Naive thymus-derived CD4-positive, alpha-beta T cell (primary cell): ENCODE measurements at regions not wholly inside any gene's neighbourhood (a gene's known extent, or its start where the extent isn't known, plus 50 kb on each side); places are given as distances from the start of the nearest gene placed in this dataset.

Source experiments
- ATAC-seq: fragments of 150-1000 bp; cut with Tn5 transposase; 2 replicates; pipeline ENCODE4 v1.10.0; 2021; ENCODE audit warnings: mild to moderate bottlenecking, moderate library complexity
- CTCF ChIA-PET: fragments of 350-600 bp; sonication (Branson Sonifier 250); formaldehyde crosslinking; loops from one replicate; lab custom pipeline; 2021; ENCODE audit warnings: antibody characterized with exemption; lab: Charles Lee
- POLR2A ChIA-PET: fragments of 350-600 bp; sonication (Branson Sonifier 250); formaldehyde crosslinking; loops from one replicate; lab custom pipeline; 2021; ENCODE audit warnings: antibody characterized with exemption, inconsistent platforms; lab: Charles Lee
- DNase-seq, 9 donors: peaks; one replicate each; pipeline versions ENCODE4 v3.0.0 to v3.0.0-alpha.2; 2020 to 2022; ENCODE audit warnings: mixed read lengths in 1 of 9
- H3K27ac ChIP-seq: one replicate; pipeline ENCODE4 v1.7.0; 2013; ENCODE audit warnings: mild to moderate bottlenecking, low read depth, low read length, moderate library complexity
- H3K27me3 ChIP-seq, 2 donors: one replicate each; pipeline ENCODE4 v1.7.0; 2013; ENCODE audit warnings: low read length in 2 of 2, mild to moderate bottlenecking in 2 of 2, moderate library complexity in 2 of 2; ENCODE audit not compliant: control insufficient read depth in 2 of 2, insufficient read depth in 2 of 2
- H3K36me3 ChIP-seq, 3 experiments: 1 replicate in 2 of 3; 2 replicates in 1 of 3; pipeline ENCODE4 v1.7.0; 2013; ENCODE audit warnings: low read length in 3 of 3, mild to moderate bottlenecking in 3 of 3, moderate library complexity in 1 of 3; ENCODE audit not compliant: insufficient read depth in 3 of 3, control insufficient read depth in 2 of 3
- H3K4me1 ChIP-seq, 2 donors: one replicate each; pipeline ENCODE4 v1.7.0; 2013; ENCODE audit warnings: low read length in 2 of 2, mild to moderate bottlenecking in 2 of 2, moderate library complexity in 1 of 2; ENCODE audit not compliant: control insufficient read depth in 2 of 2, insufficient read depth in 2 of 2
- H3K4me3 ChIP-seq: 2 replicates; pipeline ENCODE4 v1.7.0; 2013; ENCODE audit warnings: mild to moderate bottlenecking, low read length
- H3K9me3 ChIP-seq, 3 experiments: 1 replicate in 2 of 3; 2 replicates in 1 of 3; pipeline ENCODE4 v1.7.0; 2013; ENCODE audit warnings: low read length in 3 of 3; ENCODE audit not compliant: control insufficient read depth in 2 of 3
- H3K27ac Mint-ChIP-seq, 9 donors: one replicate each; pipeline ENCODE4 v1.8.0; 2020 to 2022; ENCODE audit warnings: mixed read lengths in 9 of 9, mild to moderate bottlenecking in 8 of 9, moderate library complexity in 5 of 9, inconsistent platforms in 2 of 9
- H3K27me3 Mint-ChIP-seq, 5 donors: one replicate each; pipeline ENCODE4 v1.8.0; 2021 to 2022; ENCODE audit warnings: mixed read lengths in 5 of 5, mild to moderate bottlenecking in 1 of 5
- H3K36me3 Mint-ChIP-seq, 5 donors: one replicate each; pipeline ENCODE4 v1.8.0; 2020 to 2022; ENCODE audit warnings: mixed read lengths in 5 of 5, mild to moderate bottlenecking in 3 of 5, inconsistent platforms in 1 of 5
- H3K4me1 Mint-ChIP-seq, 7 donors: one replicate each; pipeline ENCODE4 v1.8.0; 2020 to 2022; ENCODE audit warnings: mixed read lengths in 7 of 7, mild to moderate bottlenecking in 3 of 7, inconsistent platforms in 1 of 7
- H3K4me3 Mint-ChIP-seq, 10 donors: one replicate each; pipeline ENCODE4 v1.8.0; 2020 to 2022; ENCODE audit warnings: mild to moderate bottlenecking in 10 of 10, mixed read lengths in 10 of 10, moderate library complexity in 6 of 10, inconsistent platforms in 2 of 10
- H3K9me3 Mint-ChIP-seq, 11 donors: one replicate each; pipeline ENCODE4 v1.8.0; 2020 to 2022; ENCODE audit warnings: mixed read lengths in 11 of 11, mild to moderate bottlenecking in 4 of 11, inconsistent platforms in 1 of 11, moderate library complexity in 1 of 11
- intact Hi-C, 2 donors: fragments of 100-400 bp; cut with micrococcal nuclease; formaldehyde crosslinking; loops; one replicate each; pipeline ENCODE4 v1.15.1; 2023

DNA sequence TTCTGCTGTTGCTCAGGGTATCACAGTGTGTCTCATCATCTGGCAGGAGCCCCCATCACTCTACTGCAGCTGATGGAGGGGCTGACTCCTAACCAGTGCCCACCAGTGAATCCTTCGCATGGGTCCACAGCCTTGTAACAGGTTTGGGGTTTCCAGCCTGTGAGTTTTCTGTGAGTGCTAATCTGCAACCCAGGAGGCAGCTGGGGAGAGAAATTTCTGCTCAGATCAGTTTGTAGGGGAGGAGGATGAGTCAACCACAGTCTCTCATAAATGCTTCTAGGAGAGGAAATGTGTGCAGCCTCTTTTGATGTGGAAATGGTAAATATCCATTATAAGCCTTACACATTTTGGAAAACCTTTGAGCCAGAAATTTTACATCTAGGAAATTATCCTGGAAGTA, 871.3 kb downstream of the AACS start:
- Histone ChIP-seq H3K36me3 (no peaks in the 10 kb centered on the region), H3K9me3 (no peaks in the 10 kb centered on the region), H3K4me3 (no peak overlapping the region), H3K27ac (no peak overlapping the region), H3K27me3 (no peaks in the 10 kb centered on the region), H3K4me1 (no peaks in the 10 kb centered on the region)
- H3K36me3 Mint-ChIP-seq, result no peaks in the 10 kb centered on the region
- intact Hi-C loops, result no loop called here
- peaks cover 0 to 4% (median 2%) of the 10 kb centered on the region in 5 donors for H3K27me3 Mint-ChIP-seq
- no peaks in the 10 kb centered on the region for H3K4me1 Mint-ChIP-seq
- peaks cover 0 to 4% (median 0%) of the 10 kb centered on the region in 11 donors for H3K9me3 Mint-ChIP-seq
- no peak overlapping the region for H3K27ac Mint-ChIP-seq
- ChIA-PET POLR2A (no interaction called here), CTCF (no interaction called here)
- no peak overlapping the region for H3K4me3 Mint-ChIP-seq
- DNase-seq, result no peak
- ATAC-seq, result no peak

GRCh38 chr12:125944446-125944845, 879.2 kb downstream of the AACS start:
- POLR2A ChIA-PET, result no interaction called here
- H3K36me3 ChIP-seq, result no peaks in the 10 kb centered on the region
- DNase-seq (no peak), ATAC-seq (no peak)
- Mint-ChIP-seq H3K36me3 (no peaks in the 10 kb centered on the region), H3K27ac (no peak overlapping the region), H3K4me1 (no peaks in the 10 kb centered on the region), H3K9me3 (peaks cover 0 to 3% (median 0%) of the 10 kb centered on the region in 11 donors), H3K27me3 (no peaks in the 10 kb centered on the region), H3K4me3 (no peak overlapping the region)
- H3K9me3 ChIP-seq, result no peaks in the 10 kb centered on the region
- no peak overlapping the region for H3K27ac ChIP-seq
- intact Hi-C loops, result no loop called here
- no peaks in the 10 kb centered on the region for H3K27me3 ChIP-seq
- no peak overlapping the region for H3K4me3 ChIP-seq
- CTCF ChIA-PET, result no interaction called here
- H3K4me1 ChIP-seq, result no peaks in the 10 kb centered on the region

DNA sequence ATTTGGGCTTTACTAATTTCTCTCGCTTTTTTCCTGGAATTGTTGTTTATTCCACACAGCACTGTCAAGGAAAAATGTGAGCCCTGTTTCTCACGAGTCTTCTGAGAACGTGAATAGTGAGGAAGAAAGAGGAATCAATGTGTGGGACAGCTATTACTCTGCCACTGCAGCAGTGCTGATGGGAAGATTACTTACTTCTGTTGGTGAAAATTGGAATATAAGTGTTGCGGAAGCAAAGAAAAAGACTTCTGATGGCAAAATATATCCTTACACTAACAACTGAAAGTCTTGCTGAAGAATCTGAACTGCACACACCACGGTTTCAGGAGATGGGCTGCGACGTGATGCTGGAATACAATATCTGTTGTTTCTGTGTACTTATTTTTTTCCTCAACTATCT, 884.2 kb downstream of the AACS start:
- H3K36me3 ChIP-seq, result no peaks in the 10 kb centered on the region
- H3K27me3 ChIP-seq, result no peaks in the 10 kb centered on the region
- DNase-seq (no peak), ATAC-seq (no peak)
- H3K4me3 Mint-ChIP-seq, result no peak overlapping the region
- H3K27me3 Mint-ChIP-seq, result peaks cover 0 to 3% (median 0%) of the 10 kb centered on the region in 5 donors
- H3K4me3 ChIP-seq, result no peak overlapping the region
- POLR2A ChIA-PET, result no interaction called here
- no peak overlapping the region for H3K27ac Mint-ChIP-seq
- no peak overlapping the region for H3K27ac ChIP-seq
- H3K9me3 Mint-ChIP-seq, result peaks cover 0 to 14% (median 3%) of the 10 kb centered on the region in 11 donors
- H3K36me3 Mint-ChIP-seq, result peaks cover 0 to 4% (median 0%) of the 10 kb centered on the region in 5 donors
- intact Hi-C loops, result no loop called here
- no peaks in the 10 kb centered on the region for H3K9me3 ChIP-seq
- CTCF ChIA-PET, result no interaction called here
- H3K4me1 ChIP-seq, result no peaks in the 10 kb centered on the region
- no peaks in the 10 kb centered on the region for H3K4me1 Mint-ChIP-seq

DNA sequence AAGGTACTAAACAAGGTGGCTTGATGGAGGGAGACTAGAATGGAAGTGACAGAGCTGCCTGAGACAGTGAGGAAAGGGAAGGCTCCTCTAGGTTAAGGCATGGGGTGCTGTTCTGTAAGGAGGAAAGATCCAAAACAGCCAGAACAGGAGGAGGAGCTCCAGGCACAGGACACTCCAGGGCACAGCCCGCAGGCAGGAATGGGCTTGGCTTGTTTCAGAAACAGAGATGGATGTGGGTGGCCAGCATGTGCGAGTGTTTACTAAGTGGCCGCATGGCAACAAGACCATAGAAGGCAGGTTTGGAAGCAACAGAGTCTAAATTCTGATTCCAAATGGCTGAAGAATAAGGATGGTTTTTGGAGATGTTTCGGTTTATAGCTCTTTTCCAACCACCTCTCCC, 889.1 kb downstream of the AACS start:
- intact Hi-C loops, result no loop called here
- POLR2A ChIA-PET, result no interaction called here

DNA sequence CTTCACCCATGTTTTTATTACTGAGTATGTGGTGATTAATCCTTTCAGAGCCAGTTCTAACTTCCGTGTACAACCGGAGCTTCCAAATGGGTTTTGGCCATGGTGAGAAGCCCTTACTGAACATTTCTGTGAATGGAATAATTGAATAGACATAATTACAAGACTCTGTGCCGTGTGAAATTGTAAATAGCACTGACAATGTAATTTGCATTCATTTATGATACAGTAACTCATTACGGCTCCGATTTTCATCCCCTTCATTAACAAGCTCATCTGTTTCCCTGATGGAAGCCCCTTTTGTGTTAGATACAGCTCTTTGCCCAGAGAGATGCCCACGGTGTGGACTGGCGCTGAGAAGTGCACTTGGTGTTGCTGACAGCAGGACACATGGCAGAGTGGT, 891.0 kb downstream of the AACS start:
- ChIA-PET CTCF (no interaction called here), POLR2A (no interaction called here)
- Mint-ChIP-seq H3K9me3 (peaks cover 2 to 27% (median 10%) of the 10 kb centered on the region in 11 donors), H3K4me3 (no peak overlapping the region), H3K27me3 (peaks cover 0 to 6% (median 0%) of the 10 kb centered on the region in 5 donors), H3K4me1 (no peaks in the 10 kb centered on the region), H3K27ac (no peak overlapping the region), H3K36me3 (peaks cover 0 to 7% (median 0%) of the 10 kb centered on the region in 5 donors)
- no peaks in the 10 kb centered on the region for H3K9me3 ChIP-seq
- no peaks in the 10 kb centered on the region for H3K27me3 ChIP-seq
- no peaks in the 10 kb centered on the region for H3K4me1 ChIP-seq
- ATAC-seq, result no peak
- intact Hi-C loops, result no loop called here
- H3K36me3 ChIP-seq, result no peaks in the 10 kb centered on the region
- no peak overlapping the region for H3K4me3 ChIP-seq
- DNase-seq, result no peak
- no peak overlapping the region for H3K27ac ChIP-seq

More for the DNA sequence above, 889.1 kb downstream of the AACS start:
- H3K36me3 ChIP-seq, result no peaks in the 10 kb centered on the region
- H3K4me3 Mint-ChIP-seq, result no peak overlapping the region
- no peak overlapping the region for H3K27ac ChIP-seq
- peaks cover 0 to 19% (median 8%) of the 10 kb centered on the region in 11 donors for H3K9me3 Mint-ChIP-seq
- DNase-seq, result no peak
- no peak overlapping the region for H3K27ac Mint-ChIP-seq
- peaks cover 0 to 6% (median 0%) of the 10 kb centered on the region in 5 donors for H3K27me3 Mint-ChIP-seq
- CTCF ChIA-PET, result no interaction called here
- H3K4me1 ChIP-seq, result no peaks in the 10 kb centered on the region
- no peak overlapping the region for H3K4me3 ChIP-seq
- H3K9me3 ChIP-seq, result no peaks in the 10 kb centered on the region
- no peaks in the 10 kb centered on the region for H3K27me3 ChIP-seq
- no peak for ATAC-seq
- peaks cover 0 to 7% (median 0%) of the 10 kb centered on the region in 5 donors for H3K36me3 Mint-ChIP-seq
- no peaks in the 10 kb centered on the region for H3K4me1 Mint-ChIP-seq

DNA sequence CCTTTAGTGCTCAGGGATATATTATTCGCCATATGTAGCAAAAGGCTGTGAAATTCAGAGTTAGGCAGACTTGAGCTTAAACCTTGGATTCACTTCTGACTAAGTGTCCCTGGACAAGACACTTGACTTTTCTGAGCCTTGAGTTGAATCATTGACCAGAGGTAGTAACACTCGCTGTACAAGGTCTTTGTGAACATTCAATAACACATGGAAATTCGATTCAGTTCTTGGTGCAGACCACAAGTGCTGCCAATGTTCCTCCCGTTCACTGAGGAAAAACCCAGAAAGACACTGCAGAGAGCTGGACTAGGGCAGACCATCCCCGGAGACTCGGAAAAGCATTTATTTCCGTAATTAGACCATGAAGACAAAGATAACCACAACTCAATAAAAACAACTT, 901.4 kb downstream of the AACS start:
- CTCF ChIA-PET, result no interaction called here
- H3K9me3 Mint-ChIP-seq, result peaks cover 0 to 21% (median 7%) of the 10 kb centered on the region in 11 donors
- Histone ChIP-seq H3K27ac (no peak overlapping the region), H3K4me1 (no peaks in the 10 kb centered on the region), H3K36me3 (no peaks in the 10 kb centered on the region), H3K4me3 (no peak overlapping the region), H3K27me3 (no peaks in the 10 kb centered on the region), H3K9me3 (no peaks in the 10 kb centered on the region)
- no peaks in the 10 kb centered on the region for H3K36me3 Mint-ChIP-seq
- H3K27ac Mint-ChIP-seq, result no peak overlapping the region
- H3K4me3 Mint-ChIP-seq, result no peak overlapping the region
- intact Hi-C loops, result no loop called here
- no peak for DNase-seq
- no peaks in the 10 kb centered on the region for H3K27me3 Mint-ChIP-seq
- H3K4me1 Mint-ChIP-seq, result no peaks in the 10 kb centered on the region
- POLR2A ChIA-PET, result no interaction called here
- no peak for ATAC-seq

DNA sequence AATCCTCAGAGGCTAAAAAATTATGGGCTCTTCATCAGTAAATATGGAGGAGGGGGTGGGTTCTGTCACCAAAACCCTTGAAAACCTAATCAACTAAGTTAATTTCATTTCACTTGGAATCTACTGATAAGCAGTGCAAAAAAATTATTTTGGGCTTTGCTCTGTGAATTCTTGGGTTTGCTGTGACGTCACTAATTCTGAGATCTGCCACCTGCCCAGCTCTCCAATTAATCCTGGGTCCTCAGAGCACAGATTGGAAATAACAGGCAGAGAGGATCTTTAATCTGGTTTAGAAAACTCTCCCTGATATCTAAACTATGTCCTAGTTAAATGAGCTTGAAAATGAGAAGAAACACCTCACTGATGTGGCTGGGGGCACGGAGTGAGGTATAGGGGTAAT, 903.2 kb downstream of the AACS start:
- H3K27ac Mint-ChIP-seq, result no peak overlapping the region

More for the DNA sequence above, 903.2 kb downstream of the AACS start:
- H3K4me3 ChIP-seq, result no peak overlapping the region
- Mint-ChIP-seq H3K36me3 (no peaks in the 10 kb centered on the region), H3K4me1 (no peaks in the 10 kb centered on the region), H3K9me3 (peaks cover 2 to 17% (median 7%) of the 10 kb centered on the region in 11 donors), H3K4me3 (no peak overlapping the region), H3K27me3 (no peaks in the 10 kb centered on the region)
- ATAC-seq (no peak), DNase-seq (no peak)
- intact Hi-C loops, result no loop called here
- no peaks in the 10 kb centered on the region for H3K9me3 ChIP-seq
- H3K27me3 ChIP-seq, result no peaks in the 10 kb centered on the region
- no peaks in the 10 kb centered on the region for H3K36me3 ChIP-seq
- CTCF ChIA-PET, result no interaction called here
- H3K27ac ChIP-seq, result no peak overlapping the region
- H3K4me1 ChIP-seq, result no peaks in the 10 kb centered on the region
- POLR2A ChIA-PET, result no interaction called here
